ENCODE measurements at regions not wholly inside any gene's neighbourhood (a gene's known extent, or its start where the extent isn't known, plus 50 kb on each side); places are given as distances from the start of the nearest gene placed in this dataset.

DNA sequence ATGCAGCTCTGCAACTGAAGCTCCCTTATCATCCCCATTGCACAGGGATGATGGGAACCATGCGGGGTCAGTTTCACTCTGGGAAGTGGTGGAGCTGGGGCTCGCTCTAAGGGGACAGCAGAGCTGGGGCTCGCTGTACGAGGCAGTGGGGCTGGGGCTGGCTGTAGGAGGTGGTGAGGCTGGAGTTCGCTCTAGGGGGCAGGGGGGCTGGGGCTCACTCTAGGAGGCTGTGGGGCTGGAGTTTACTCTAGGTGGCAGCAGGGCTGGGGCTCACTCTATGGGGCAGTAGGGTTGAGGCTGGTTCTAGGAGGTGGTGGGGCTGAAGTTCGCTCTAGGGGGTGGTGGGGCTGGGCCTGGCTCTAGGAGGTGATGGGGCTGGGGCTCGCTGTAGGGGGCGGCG, 99.1 kb downstream of the UQCRFS1 start:
- TF ChIP-seq, protein P1, sequence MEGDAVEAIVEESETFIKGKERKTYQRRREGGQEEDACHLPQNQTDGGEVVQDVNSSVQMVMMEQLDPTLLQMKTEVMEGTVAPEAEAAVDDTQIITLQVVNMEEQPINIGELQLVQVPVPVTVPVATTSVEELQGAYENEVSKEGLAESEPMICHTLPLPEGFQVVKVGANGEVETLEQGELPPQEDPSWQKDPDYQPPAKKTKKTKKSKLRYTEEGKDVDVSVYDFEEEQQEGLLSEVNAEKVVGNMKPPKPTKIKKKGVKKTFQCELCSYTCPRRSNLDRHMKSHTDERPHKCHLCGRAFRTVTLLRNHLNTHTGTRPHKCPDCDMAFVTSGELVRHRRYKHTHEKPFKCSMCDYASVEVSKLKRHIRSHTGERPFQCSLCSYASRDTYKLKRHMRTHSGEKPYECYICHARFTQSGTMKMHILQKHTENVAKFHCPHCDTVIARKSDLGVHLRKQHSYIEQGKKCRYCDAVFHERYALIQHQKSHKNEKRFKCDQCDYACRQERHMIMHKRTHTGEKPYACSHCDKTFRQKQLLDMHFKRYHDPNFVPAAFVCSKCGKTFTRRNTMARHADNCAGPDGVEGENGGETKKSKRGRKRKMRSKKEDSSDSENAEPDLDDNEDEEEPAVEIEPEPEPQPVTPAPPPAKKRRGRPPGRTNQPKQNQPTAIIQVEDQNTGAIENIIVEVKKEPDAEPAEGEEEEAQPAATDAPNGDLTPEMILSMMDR (IDR thresholded peaks at IDR 0.05; ENCODE audit: extremely low read depth in 1 of 2, insufficient read depth in 1 of 2, low read depth in 1 of 2, low read length in 2 of 2), result no peak
- TF ChIP-seq POLR2A (IDR thresholded peaks at IDR 0.05; ENCODE audit: low read depth, low read length) (no peak), MYC (IDR thresholded peaks at IDR 0.05; ENCODE audit: low read depth, low read length) (no peak), JUN (IDR thresholded peaks at IDR 0.05; ENCODE audit: borderline replicate concordance, insufficient read depth, insufficient read length, low read depth) (no peak), POLR2AphosphoS5 (IDR thresholded peaks at IDR 0.05; ENCODE audit: insufficient read depth, low read depth, low read length) (no peak), EZH2 (IDR thresholded peaks at IDR 0.05; ENCODE audit: borderline replicate concordance, low read depth, low read length, severe bottlenecking) (no peak)
- TF ChIP-seq, protein P2, sequence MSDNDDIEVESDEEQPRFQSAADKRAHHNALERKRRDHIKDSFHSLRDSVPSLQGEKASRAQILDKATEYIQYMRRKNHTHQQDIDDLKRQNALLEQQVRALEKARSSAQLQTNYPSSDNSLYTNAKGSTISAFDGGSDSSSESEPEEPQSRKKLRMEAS (IDR thresholded peaks at IDR 0.05; ENCODE audit: insufficient read depth, insufficient read length), result no peak

Data from endothelial cell of umbilical vein (primary cell).